Globus pallidus (tissue), 1 donor: ENCODE measurements at regions not wholly inside any gene's neighbourhood (a gene's known extent, or its start where the extent isn't known, plus 50 kb on each side); places are given as distances from the start of the nearest gene placed in this dataset.
A peak's percentile ranks its signal among the peaks of the same experiment; 100 is the strongest.

Source experiments
- DNase-seq: peaks from one replicate; pipeline ENCODE4 v3.0.0-alpha.2; 2015; ENCODE audit warnings: low spot score

GRCh38 chr16:74094962-74095361 is 201.7 kb upstream of the PSMD7 start:
- DNase-seq = no peak

GRCh38 chr16:74094514-74094913 is 202.1 kb upstream of the PSMD7 start:
- no peak for DNase-seq

DNA sequence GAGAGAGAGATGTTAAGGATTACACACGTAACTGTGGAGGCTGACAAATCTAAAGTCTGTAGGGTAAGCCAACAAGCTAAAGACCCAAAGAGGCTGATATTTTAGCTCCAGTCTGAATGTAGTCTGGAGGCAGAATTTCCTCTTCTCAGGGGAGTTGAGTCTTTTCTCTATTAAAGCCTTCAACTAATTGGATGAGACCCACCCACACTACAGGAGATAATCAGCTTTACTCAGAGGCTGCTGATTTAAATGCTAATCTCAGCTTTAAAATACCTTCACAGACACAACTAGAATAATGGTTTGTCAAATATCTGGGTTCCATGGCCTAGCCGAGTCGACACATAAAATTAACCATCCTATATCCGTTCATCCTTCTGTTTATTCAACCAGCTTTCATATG is 204.3 kb upstream of the PSMD7 start:
- DNase-seq = no peak

- no peak for DNase-seq
These were observed 205.7 kb upstream of the PSMD7 start for GRCh38 chr16:74090871-74091270.

- DNase-seq = no peak
These were observed 213.1 kb upstream of the PSMD7 start for GRCh38 chr16:74083541-74083940.

- no peak for DNase-seq
These were observed 216.3 kb upstream of the PSMD7 start for GRCh38 chr16:74080311-74080710.

DNA sequence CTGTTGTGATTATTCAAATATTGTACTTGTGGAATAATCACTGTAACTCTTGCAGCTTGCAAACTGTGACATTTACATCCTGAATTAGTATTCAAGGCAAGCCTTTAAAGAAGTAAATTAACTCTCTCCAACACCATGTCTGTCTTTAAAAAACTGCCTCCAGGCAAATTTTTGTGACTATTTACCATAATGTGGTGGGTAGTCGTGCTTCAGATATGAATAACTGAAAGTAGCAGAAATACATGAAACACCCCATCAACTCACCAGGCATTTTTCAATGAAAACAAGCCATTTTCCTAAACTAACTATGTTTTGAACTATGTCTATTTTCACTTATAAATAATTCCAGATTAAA is 217.4 kb upstream of the PSMD7 start:
- DNase-seq = no peak

- no peak for DNase-seq
These were observed 217.9 kb upstream of the PSMD7 start for GRCh38 chr16:74078511-74079231.

- no peak for DNase-seq
These were observed 220.0 kb upstream of the PSMD7 start for GRCh38 chr16:74076568-74076967.

DNA sequence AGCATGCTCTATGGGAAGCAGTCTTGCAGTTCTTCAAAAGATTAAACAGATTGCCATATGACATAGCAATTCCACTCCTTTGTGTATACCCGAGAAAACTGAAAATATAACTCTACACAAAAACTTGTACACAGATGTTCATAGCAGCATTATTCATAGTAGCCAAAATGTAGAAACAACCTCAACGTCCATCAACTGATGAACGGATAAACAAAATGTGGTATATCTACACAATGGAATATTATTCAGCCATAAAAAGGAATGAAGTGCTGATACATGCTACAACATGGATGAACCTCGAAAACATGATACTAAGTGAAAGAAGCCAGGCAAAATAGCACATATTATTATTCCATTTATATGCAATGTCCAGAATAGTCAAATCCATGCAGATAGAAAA is 221.2 kb upstream of the PSMD7 start:
- DNase-seq = no peak

DNA sequence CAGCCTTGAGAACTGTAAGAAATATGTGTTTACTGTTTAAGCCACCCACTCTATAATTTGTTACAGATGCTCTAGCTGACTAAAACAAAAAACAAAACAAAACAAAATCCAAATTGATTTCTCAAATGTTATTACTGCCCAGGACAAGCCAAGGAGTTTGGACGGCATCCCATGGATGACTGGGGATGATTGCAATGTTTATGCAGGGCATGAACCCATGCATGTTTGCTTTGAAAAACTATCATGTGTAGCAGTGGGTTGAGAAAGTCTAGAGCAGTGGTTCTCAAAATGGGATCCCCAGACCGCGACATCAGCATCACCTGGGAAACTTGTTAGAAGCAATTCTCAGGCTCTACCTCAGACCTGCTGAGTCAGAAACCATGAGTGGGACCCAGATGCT is 223.2 kb upstream of the PSMD7 start:
- DNase-seq = no peak

GRCh38 chr16:74071996-74072535 is 224.5 kb upstream of the PSMD7 start:
- no peak for DNase-seq

- no peak for DNase-seq
These were observed 226.4 kb upstream of the PSMD7 start for GRCh38 chr16:74070237-74070636.

GRCh38 chr16:74064120-74064735 is 232.4 kb upstream of the PSMD7 start:
- no peak for DNase-seq

GRCh38 chr16:74053826-74054225 is 242.8 kb upstream of the PSMD7 start:
- DNase-seq = peak; percentile 30

GRCh38 chr16:74053312-74053711 is 243.3 kb upstream of the PSMD7 start:
- DNase-seq = peak; percentile 2

GRCh38 chr16:74052016-74052415 is 244.6 kb upstream of the PSMD7 start:
- no peak for DNase-seq

- no peak for DNase-seq
These were observed 247.6 kb upstream of the PSMD7 start for GRCh38 chr16:74049027-74049426.

DNA sequence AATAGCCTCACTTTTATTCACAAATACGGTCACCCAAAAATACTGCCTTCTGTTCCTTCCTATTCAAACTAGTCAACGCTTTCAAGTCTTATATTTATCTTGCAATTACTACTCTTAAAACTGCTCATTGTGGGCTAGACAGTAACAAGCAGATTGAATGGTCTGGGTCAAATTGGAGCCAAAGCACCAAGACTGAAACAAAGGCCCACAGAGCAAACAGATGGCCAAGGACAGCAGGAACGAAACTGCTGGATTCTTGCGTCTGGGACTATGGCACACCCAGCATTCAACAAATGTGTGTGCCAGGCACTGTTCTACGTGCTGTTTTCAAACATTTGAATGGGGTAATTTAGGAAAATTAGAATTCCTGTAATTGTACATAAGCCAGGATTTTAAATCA is 250.1 kb upstream of the PSMD7 start:
- no peak for DNase-seq

DNA sequence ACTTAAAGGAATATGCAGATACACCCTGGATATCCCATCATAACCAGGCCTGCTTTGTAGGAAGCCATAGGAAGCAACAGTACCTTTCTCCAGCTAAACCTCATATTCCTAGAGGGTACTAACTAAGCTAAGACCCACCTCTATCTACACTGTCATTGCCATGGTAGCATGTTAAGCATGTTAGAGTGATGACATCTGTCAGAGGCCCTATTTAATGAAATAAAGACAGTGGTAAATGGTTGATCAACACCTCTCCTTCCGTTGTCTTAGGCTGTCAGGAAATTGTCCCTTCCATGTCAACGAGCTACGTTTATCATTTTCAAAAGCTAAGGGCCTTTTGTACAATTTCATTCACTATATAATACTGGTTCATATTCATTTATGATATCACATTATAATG is 251.1 kb upstream of the PSMD7 start:
- DNase-seq = no peak

GRCh38 chr16:74035816-74036215 is 260.8 kb upstream of the PSMD7 start:
- DNase-seq = no peak

DNA sequence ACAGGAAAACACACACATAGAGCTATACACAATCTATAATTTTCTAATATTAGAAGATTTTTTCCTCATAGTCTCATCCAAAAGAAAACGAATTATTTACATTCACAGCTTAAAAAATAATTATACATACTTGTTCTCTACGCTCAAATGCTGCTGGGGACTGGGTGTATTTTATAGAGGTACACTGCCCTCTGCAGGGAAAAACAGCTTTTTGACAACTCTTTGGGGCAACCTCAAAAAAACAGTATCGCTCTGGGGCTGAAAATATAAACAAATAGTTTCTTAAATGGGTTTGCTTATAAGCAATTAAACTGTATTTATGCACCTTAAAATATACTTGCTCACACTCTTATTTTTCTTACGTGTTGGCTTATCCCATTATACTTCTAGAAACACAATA is 261.8 kb upstream of the PSMD7 start:
- DNase-seq = peak; percentile 14

DNA sequence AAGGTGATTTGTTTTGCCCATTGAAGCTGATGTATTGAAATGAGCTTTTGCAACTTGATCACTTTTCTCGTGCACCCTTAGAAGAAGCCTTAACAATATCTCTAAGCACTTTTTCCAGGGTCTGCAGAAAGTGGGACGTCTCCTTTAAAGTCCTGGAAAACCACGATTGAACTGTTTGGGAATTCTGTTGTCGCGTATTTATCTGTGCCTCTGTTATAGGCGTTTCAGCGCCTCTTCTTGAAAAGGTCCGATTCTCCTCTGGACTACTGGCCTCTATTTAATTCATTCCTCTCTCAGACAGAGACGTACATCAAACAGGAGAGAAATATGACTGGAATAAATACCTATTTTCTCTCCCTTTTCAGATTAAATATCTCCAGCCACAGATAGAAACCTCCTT is 262.4 kb upstream of the PSMD7 start:
- no peak for DNase-seq

- no peak for DNase-seq
These were observed 263.1 kb upstream of the PSMD7 start for GRCh38 chr16:74033441-74033995.
